ENCODE measurements at regions not wholly inside any gene's neighbourhood (a gene's known extent, or its start where the extent isn't known, plus 50 kb on each side); places are given as distances from the start of the nearest gene placed in this dataset.

DNA sequence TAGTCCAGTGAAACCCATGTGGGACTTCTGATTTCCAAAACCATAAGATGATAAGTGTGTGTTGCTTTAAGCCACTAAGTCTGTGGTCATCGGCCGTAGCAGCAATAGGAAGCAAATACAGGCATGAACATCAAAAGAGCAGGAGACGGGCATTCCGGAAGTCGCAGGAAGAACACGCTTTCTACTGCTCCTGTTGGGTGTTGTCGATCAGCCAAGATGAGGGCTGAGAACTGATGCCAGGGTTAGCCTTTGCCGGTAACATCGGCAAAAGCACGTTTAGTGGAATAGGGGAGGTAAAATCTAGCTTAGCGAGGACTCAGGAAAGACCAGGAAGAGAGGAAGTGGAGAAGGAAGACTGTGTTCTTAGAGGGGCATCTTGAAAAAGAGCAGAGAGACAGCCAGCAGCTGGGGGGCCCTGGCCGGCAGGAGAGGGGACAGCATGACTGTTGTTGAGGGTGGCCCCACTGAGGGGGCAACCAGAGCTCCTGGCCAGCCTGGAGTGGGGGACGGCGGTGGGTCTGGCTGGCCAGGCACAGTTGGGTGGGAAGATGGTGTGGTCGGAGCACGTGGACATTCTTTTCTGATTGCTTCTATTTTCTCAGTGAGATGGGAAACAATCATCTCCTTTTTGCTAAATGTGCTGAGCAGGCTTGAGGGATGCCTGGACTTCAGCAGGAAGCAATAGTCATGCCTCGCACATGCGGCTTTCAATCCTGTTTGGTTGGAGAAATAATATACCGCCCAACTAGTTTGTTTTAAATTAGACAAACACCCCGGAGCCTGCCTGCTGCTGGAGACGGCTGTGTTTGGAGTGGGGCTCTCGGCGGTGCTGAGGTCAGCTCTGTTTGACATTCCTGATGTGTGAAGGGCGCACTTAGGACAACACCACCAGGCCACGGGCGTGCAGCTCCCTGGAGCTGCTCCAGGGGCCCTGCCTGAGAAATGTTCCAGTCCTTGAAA is 109.9 kb downstream of the METRNL start:
- Histone ChIP-seq H3K4me2 (replicated peaks; ENCODE audit: low read depth, low read length, poor library complexity, severe bottlenecking) (no peak overlapping the region), H2AFZ (ENCODE audit: insufficient read depth, low read depth, low read length, poor library complexity, severe bottlenecking) (no peak overlapping the region)
- DNase-seq, result no peak

More for the DNA sequence above, 109.9 kb downstream of the METRNL start:
- H3K9ac ChIP-seq (ENCODE audit: low read length), result no peak overlapping the region
- Mint-ChIP-seq H3K27ac (no peak overlapping the region), H3K27me3 (peaks cover 13% of the 10 kb centered on the region), H3K4me1 (peaks cover 8% of the 10 kb centered on the region), H3K4me3 (no peak overlapping the region), H3K9me3 (ENCODE audit: insufficient read depth) (no peaks in the 10 kb centered on the region)
- no peaks in the 10 kb centered on the region for H3K79me2 ChIP-seq (ENCODE audit: control insufficient read depth, insufficient read depth, low read length)
- H3K27ac ChIP-seq (ENCODE audit: low read length in 2 of 2), result no peak overlapping the region
- H3K4me3 ChIP-seq (ENCODE audit: control extremely low read depth in 1 of 5, extremely low read depth in 1 of 5, insufficient read depth in 1 of 5, low read depth in 2 of 5, low read length in 4 of 5), result no peak overlapping the region
- H3K27me3 ChIP-seq (replicated peaks in 1 of 4; ENCODE audit: control extremely low read depth in 1 of 4, control insufficient read depth in 3 of 4, insufficient read depth in 4 of 4, low read length in 3 of 4), result peaks cover 0 to 13% (median 2%) of the 10 kb centered on the region in 4 experiments
- intact Hi-C loops (cut with micrococcal nuclease), result no loop called here
- H3K4me1 ChIP-seq (ENCODE audit: control insufficient read depth in 2 of 2, insufficient read depth in 2 of 2, low read length in 2 of 2), result peaks cover 10 to 11% of the 10 kb centered on the region in 2 donors
- no peaks in the 10 kb centered on the region for H3K36me3 ChIP-seq (replicated peaks in 1 of 2; ENCODE audit: control extremely low read depth in 1 of 2, control insufficient read depth in 1 of 2, extremely low read depth in 1 of 2, insufficient read depth in 2 of 2, low read length in 1 of 2)
- H4K20me1 ChIP-seq (ENCODE audit: control insufficient read depth, insufficient read depth, low read length, poor library complexity, severe bottlenecking), result no peaks in the 10 kb centered on the region
- H3K9me3 ChIP-seq (ENCODE audit: control extremely low read depth in 1 of 3, control insufficient read depth in 2 of 3, insufficient read depth in 1 of 3, low read length in 2 of 3), result peaks cover 0 to 16% (median 0%) of the 10 kb centered on the region in 3 donors
- ChIA-PET POLR2A (no interaction called here), CTCF (interaction anchor here (0.6 to 0.7 kb wide), 2 partner anchors 9 to 14 kb away, joined by 3 read pairs; no protein-coding TSS in a partner anchor)
- no peak for ATAC-seq (ENCODE audit: low read depth)
- TF ChIP-seq, protein P1, sequence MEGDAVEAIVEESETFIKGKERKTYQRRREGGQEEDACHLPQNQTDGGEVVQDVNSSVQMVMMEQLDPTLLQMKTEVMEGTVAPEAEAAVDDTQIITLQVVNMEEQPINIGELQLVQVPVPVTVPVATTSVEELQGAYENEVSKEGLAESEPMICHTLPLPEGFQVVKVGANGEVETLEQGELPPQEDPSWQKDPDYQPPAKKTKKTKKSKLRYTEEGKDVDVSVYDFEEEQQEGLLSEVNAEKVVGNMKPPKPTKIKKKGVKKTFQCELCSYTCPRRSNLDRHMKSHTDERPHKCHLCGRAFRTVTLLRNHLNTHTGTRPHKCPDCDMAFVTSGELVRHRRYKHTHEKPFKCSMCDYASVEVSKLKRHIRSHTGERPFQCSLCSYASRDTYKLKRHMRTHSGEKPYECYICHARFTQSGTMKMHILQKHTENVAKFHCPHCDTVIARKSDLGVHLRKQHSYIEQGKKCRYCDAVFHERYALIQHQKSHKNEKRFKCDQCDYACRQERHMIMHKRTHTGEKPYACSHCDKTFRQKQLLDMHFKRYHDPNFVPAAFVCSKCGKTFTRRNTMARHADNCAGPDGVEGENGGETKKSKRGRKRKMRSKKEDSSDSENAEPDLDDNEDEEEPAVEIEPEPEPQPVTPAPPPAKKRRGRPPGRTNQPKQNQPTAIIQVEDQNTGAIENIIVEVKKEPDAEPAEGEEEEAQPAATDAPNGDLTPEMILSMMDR (IDR thresholded peaks at IDR 0.05), result no peak
- no peak for TF ChIP-seq EZH2 (IDR thresholded peaks at IDR 0.05; ENCODE audit: borderline replicate concordance, insufficient read depth, low read depth, low read length, poor library complexity, severe bottlenecking)
- 94% methylated on average over 21 of the region's 26 CpGs for WGBS (ENCODE audit: insufficient coverage)

Measured in B cell (primary cell).